ENCODE measurements at regions not wholly inside any gene's neighbourhood (a gene's known extent, or its start where the extent isn't known, plus 50 kb on each side); places are given as distances from the start of the nearest gene placed in this dataset.
"Not testable (repeated sequence)": the region's sequence is repeated elsewhere in the genome, so short reads cannot be mapped to it uniquely, and the experiment has no call there.

GRCh38 chr17:56690441-56691291, 97.2 kb downstream of the NOG start:
- DNase-seq, result no peak

GRCh38 chr17:56694825-56695224, 101.3 kb downstream of the NOG start:
- DNase-seq, result no peak

- DNase-seq, result no peak
Observed at GRCh38 chr17:56697190-56697589, 103.7 kb downstream of the NOG start.

DNA sequence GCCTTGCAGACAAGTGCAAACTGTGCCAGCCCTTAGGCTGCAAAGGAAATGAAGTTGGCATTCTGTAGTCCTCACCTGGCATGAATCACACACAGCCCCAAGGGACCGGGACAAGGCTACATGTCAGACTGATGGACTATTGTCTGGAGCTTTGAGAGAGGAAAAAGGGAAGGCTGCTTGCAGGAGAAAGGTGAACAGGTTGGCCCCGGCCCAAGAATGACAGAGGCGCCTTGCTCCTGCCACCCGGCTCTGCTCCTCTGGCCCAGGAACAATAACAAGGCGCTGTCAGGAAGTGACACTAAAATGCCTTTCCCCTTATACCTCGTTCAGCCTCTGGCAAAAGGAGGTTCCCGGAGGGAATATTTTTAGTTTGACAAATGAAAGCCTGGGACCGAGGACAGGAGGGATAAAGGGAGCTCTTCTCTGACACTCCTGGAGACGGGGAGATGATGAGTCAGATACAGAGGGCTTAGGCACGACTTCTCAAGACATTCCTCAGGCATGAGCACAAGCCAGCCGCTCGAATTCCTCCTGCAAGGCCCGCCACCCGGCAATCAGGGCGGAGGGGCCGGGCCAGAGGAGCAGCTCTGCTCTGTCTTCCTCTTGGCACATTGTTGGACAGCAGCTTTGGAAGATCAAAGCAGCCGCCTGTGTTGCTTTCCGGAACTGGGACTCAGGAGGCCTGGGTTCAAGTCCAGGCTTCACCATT, 105.8 kb downstream of the NOG start:
- no peak for DNase-seq

DNA sequence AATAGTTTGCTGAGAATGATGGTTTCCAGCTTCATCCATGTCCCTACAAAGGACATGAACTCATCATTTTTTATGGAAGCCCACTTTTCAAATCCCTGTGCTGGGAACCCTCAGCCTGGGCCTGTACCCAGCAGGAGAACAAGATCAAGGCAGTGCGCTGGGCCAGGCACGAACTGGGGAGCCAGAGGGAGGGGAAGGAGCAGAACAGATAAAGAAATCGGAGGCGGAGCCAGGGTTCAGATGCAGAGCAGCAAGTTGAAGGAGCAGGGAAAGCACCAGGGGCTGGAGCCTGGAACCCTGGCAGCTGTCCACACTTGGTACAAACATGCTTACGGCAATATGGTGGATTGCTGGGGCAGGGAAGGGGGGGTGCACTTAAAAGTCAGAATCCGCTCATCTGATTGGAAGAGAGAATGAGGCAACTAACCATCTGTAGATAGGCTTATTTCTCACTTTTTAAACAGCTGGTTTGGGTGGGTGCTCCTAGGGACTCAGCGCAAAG, 107.5 kb downstream of the NOG start:
- DNase-seq, result no peak

GRCh38 chr17:56707312-56708219, 114.1 kb downstream of the NOG start:
- no peak for DNase-seq

DNA sequence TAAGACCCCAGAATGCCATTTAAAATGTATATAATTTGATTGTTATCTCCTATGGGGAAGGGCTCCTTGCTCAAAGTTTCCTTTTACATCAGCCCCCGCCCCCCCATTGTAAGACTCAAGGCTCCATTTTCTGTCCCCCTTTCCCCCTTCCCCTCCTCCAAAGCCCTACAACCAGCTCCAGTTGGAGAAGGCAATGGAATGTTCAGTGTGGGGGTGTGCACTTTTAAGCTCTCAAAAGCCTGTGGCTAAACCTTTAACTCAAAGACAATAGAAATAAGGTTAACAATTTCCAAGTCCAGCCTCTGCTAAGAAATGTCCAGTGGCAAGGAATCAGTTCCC, 114.7 kb downstream of the NOG start:
- no peak for DNase-seq

DNA sequence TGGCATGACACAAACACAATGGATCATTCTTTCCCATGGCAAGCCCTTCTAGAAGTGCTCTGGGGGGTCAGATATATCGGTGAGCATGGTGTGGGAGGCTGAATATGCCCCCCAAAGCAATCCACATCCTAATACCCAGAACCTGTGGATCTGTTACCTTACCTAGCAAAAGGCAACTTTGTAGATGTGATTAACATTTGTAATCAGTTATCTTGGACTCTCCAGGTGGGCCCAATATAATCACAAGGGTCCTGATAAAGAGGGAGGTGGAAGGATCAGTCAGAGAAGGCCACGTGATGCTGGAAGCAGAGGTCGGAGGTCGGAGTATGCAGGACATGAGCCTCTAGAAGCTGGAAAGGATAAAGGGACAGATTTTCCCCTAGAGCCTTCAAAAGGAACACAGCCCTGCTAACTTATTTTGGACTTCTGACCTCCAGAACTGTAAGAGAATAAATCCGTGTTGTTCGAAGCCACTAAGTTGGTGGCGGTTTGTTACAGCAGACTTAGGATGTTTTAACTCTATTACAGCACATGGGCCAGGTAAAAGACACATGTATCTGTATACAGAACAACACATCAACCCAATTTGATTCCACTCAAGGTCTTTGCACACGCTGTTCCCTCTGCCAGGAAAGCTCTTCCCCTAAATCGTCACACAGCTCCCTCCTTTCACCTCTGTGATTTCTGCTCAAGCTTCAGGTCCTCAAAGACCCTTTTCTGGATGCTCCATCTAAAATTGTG, 115.3 kb downstream of the NOG start:
- DNase-seq, result no peak

DNA sequence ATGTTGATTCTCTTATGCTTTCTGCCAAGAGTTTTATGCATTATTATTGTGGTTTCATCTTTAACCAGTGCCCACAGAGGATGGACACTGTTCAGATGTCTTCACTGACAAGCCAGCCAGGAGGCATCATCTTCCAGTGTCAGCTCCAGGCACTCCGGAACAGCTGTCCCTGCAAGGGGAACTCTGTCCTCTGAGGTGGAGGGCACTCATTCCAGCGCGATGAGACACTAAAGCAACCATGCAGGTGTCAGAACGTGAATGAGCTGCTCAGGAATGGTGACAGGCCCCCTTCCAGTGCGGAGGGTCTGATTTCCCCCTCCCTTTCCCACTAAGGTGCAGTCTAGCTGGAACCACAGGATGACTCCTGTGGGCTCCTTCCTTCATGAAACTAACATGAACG, 117.5 kb downstream of the NOG start:
- DNase-seq, result no peak

GRCh38 chr17:56715613-56716357, 117.9 kb downstream of the C17orf67 start:
- peak; percentile 52 for DNase-seq

- DNase-seq, result no peak
Observed at GRCh38 chr17:56717471-56717870, 116.2 kb downstream of the C17orf67 start.

- no peak for DNase-seq
Observed at GRCh38 chr17:56718515-56718914, 115.2 kb downstream of the C17orf67 start.

- no peak for DNase-seq
Observed at GRCh38 chr17:56723421-56723820, 110.3 kb downstream of the C17orf67 start.

- DNase-seq, result no peak
Observed at GRCh38 chr17:56724664-56725063, 109.1 kb downstream of the C17orf67 start.

GRCh38 chr17:56725144-56725543, 108.6 kb downstream of the C17orf67 start:
- DNase-seq, result no peak

DNA sequence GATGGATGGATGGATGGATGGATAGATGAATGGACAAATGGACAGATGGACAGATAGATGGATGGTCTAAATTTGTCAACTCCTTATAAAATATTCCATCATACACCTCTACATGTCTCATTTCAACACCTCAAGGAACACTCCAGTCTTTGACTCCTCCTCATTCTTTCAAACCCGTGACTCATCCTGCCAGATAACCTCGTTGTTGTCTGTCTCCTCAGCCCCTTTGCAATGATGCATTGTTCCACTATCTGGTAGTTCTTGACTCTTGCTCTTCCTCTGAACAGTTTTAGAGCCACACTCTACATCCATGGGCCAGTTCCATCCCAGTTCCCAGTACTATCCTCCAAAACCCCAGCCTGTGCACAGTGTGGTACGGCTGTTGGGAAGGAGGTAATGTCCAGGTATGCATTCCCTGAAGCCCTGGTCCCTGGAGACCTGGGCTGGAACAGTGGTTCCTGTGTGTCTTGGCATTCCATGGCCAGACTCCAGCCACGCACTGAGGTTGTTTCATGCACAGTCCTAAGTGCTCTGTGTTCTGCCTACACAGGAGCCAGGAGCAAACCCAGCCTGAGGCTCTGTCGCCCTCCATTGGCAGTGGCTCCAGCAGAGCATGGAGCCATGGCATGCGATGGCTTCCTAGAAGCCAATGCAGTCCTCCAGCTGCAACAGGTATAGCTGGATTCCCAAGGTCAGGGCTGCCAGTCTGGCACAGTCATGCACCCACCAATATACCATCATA, 105.7 kb downstream of the C17orf67 start:
- DNase-seq, result no peak

GRCh38 chr17:56731096-56731495, 102.6 kb downstream of the C17orf67 start:
- not testable (repeated sequence) for DNase-seq

DNA sequence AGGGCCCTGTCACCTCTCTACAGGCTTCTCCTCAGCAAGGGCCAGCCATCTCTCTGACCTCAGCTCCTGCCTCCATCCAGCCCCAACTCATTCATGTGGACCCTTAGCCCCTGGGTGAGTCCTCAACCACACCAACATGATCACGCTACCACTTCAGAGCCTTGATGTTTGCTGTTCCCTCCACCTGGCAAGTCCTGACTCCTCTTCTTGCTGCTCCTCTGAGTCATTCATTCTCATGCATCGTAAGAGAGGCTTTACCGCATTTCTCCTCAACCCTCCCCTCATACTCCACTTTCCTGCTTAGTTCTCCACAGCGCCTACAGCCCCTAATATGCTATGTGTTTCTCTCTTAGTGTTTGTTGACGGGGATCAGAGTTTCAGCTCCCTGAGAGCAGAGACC, 99.9 kb downstream of the C17orf67 start:
- DNase-seq, result no peak

- no peak for DNase-seq
Observed at GRCh38 chr17:56735842-56736241, 97.9 kb downstream of the C17orf67 start.

DNA sequence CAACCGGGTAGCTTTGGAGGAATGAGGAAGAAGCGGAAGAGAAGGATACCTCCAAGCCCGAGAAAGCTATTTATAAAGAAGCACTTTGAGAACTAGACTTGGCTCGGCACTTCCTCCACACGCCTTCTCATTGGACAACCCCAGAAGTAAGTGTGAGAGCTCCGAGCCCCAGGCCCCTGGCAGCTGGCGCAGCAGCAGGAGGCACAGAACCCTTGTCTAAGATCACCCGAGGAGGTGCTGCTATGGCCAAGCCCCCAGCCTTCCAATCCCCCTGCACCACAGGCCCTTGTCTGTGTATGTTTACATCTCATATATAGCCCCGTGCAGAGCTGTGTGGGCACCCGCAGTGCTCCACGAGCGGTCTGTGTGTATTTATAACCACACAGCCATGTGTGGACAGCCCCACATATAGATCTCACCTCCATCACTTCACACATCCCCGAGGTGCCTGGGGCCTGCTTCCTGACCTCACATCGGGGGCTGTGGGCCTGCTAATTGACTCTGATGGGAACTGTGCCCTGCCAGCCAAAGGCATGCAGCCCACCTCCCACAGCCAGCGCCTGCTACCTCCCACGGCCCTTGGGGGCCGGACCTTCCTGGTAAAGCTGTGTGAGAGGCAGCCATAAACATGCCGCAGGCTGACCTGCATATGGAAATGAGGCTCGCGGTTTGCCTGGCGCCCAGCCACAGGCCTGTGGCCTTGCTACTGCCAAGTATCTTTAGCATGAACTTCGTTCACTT, 96.1 kb downstream of the C17orf67 start:
- no peak for DNase-seq
